DND-41 (cell line): ENCODE measurements at regions not wholly inside any gene's neighbourhood (a gene's known extent, or its start where the extent isn't known, plus 50 kb on each side); places are given as distances from the start of the nearest gene placed in this dataset.

Source experiments
- ATAC-seq: fragments of 200-7000 bp; cut with Tn5 transposase; 3 replicates; pipeline ENCODE4 v1.9.1; 2021; ENCODE audit warnings: low read depth; ENCODE audit not compliant: insufficient read depth
- DNase-seq: peaks from one replicate; pipeline ENCODE4 v3.0.0-alpha.2; 2020
- H2AFZ ChIP-seq: 2 replicates; pipeline ENCODE4 v1.6.0; 2012; ENCODE audit warnings: low read depth, low read length
- H3K27ac ChIP-seq: 2 replicates; pipeline ENCODE4 v1.5.1; 2012; ENCODE audit warnings: low read length, inconsistent platforms
- H3K27me3 ChIP-seq: fragments of 200-600 bp; sonication (generic); 2 replicates; pipeline ENCODE4 v1.6.0; 2012; ENCODE audit warnings: low read length, mild to moderate bottlenecking, inconsistent platforms; ENCODE audit not compliant: insufficient read depth, poor library complexity
- H3K36me3 ChIP-seq: 2 replicates; pipeline ENCODE4 v1.5.1; 2012; ENCODE audit warnings: low read length, inconsistent platforms; ENCODE audit not compliant: insufficient read depth
- H3K4me1 ChIP-seq: 2 replicates; pipeline ENCODE4 v1.5.1; 2012; ENCODE audit warnings: mild to moderate bottlenecking, low read length; ENCODE audit not compliant: insufficient read depth
- H3K4me2 ChIP-seq: 2 replicates; pipeline ENCODE4 v1.6.0; 2012; ENCODE audit warnings: mild to moderate bottlenecking, moderate library complexity, low read length, inconsistent platforms; ENCODE audit not compliant: insufficient read depth
- H3K4me3 ChIP-seq, 2 experiments: fragments of 200-600 bp in 1 of 2; shearing (Covaris generic) in 1 of 2; 2 replicates each; pipeline ENCODE4 v1.5.1; 2012 to 2016; ENCODE audit warnings: inconsistent platforms in 2 of 2, low read length in 2 of 2, mild to moderate bottlenecking in 2 of 2, low read depth in 1 of 2, moderate library complexity in 1 of 2
- H3K79me2 ChIP-seq: 2 replicates; pipeline ENCODE4 v1.6.0; 2012; ENCODE audit warnings: low read length, inconsistent platforms; ENCODE audit not compliant: insufficient read depth
- H3K9ac ChIP-seq: 2 replicates; pipeline ENCODE4 v1.6.0; 2012; ENCODE audit warnings: low read depth, mild to moderate bottlenecking, inconsistent platforms, low read length, moderate library complexity
- H3K9me3 ChIP-seq: 2 replicates; pipeline ENCODE4 v1.5.1; 2012; ENCODE audit warnings: low read length, moderate library complexity, mild to moderate bottlenecking, inconsistent platforms; ENCODE audit not compliant: insufficient read depth, severe bottlenecking
- H4K20me1 ChIP-seq: 2 replicates; pipeline ENCODE4 v1.6.0; 2012; ENCODE audit warnings: low read length; ENCODE audit not compliant: insufficient read depth
- CTCF ChIP-seq: IDR thresholded peaks from 2 replicates; pipeline ENCODE4 v1.5.1; 2012; ENCODE audit warnings: borderline replicate concordance, low read length, moderate library complexity, mild to moderate bottlenecking; ENCODE audit not compliant: poor library complexity, severe bottlenecking; ENCODE audit errors: extremely low read depth
- EZH2 ChIP-seq: IDR thresholded peaks from 3 replicates; pipeline ENCODE4 v1.6.1; 2012; ENCODE audit warnings: borderline replicate concordance, low read depth, mild to moderate bottlenecking, moderate library complexity, low read length, inconsistent platforms; ENCODE audit not compliant: severe bottlenecking

- DNase-seq, result no peak
- no peaks in the 10 kb centered on the region for H3K36me3 ChIP-seq
- H3K9me3 ChIP-seq, result peaks cover 9% of the 10 kb centered on the region
- TF ChIP-seq CTCF, result no peak
- TF ChIP-seq EZH2, result no peak
- no peak overlapping the region for H3K4me2 ChIP-seq
- H3K4me3 ChIP-seq, result no peak overlapping the region
- no peaks in the 10 kb centered on the region for H4K20me1 ChIP-seq
- no peak for ATAC-seq
- no peak overlapping the region for H3K27ac ChIP-seq
- H3K4me1 ChIP-seq, result peaks cover 41% of the 10 kb centered on the region
- H3K79me2 ChIP-seq, result no peaks in the 10 kb centered on the region
- no peaks in the 10 kb centered on the region for H3K27me3 ChIP-seq
- H3K9ac ChIP-seq, result no peak overlapping the region
- no peak overlapping the region for H2AFZ ChIP-seq
These were observed 176.3 kb upstream of the BCL6 start for GRCh38 chr3:187921391-187922074.

DNA sequence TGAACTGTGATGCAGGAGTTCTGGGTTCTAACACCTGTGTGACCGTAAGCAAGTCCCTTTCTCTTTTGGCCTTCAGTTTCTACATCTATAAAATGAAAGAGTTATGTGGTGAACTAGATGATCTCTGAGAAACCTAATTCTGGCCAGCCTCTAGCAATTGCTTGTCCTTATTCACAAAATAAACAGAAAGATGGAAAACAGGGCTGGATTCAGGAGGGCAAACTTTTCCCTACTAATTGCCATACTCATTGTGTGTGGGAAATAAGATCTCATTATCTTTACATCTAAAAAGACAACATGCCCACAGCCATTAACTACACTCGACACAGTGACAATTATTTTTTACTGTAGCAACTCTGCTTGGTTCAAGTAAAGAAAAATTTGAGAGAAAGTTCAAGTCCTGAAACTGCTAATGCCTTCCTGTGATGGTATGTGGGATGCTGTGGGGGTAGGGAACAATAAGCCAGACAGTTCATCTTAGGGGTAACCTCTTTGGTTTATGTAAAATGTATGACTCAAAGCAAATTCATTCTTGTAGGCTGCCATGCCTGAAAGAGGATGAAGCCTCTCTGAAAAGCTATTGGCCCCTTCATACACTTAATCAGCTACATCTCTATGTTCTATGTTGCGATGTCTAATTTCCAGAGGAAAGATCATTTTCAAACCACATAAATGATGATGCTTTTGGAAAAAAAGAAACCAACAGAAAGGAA lies 177.6 kb upstream of the BCL6 start:
- Histone ChIP-seq H3K9me3 (peaks cover 9% of the 10 kb centered on the region), H3K9ac (no peak overlapping the region), H3K27me3 (no peaks in the 10 kb centered on the region), H4K20me1 (no peaks in the 10 kb centered on the region), H3K4me1 (peaks cover 33% of the 10 kb centered on the region), H3K79me2 (no peaks in the 10 kb centered on the region), H3K36me3 (no peaks in the 10 kb centered on the region), H3K4me2 (no peak overlapping the region), H3K4me3 (no peak overlapping the region), H3K27ac (no peak overlapping the region), H2AFZ (no peak overlapping the region)
- no peak for DNase-seq
- TF ChIP-seq CTCF, result no peak
- TF ChIP-seq EZH2, result no peak
- ATAC-seq, result no peak

GRCh38 chr3:187924651-187925050 lies 179.4 kb upstream of the BCL6 start:
- TF ChIP-seq EZH2 (no peak), CTCF (no peak)
- Histone ChIP-seq H3K4me1 (peaks cover 15% of the 10 kb centered on the region), H3K79me2 (no peaks in the 10 kb centered on the region)

More at GRCh38 chr3:187924651-187925050, 179.4 kb upstream of the BCL6 start:
- H3K9ac ChIP-seq, result no peak overlapping the region
- H3K27me3 ChIP-seq, result no peaks in the 10 kb centered on the region
- DNase-seq, result no peak
- no peak overlapping the region for H3K4me2 ChIP-seq
- no peaks in the 10 kb centered on the region for H4K20me1 ChIP-seq
- peaks cover 9% of the 10 kb centered on the region for H3K9me3 ChIP-seq
- no peaks in the 10 kb centered on the region for H3K36me3 ChIP-seq
- H3K27ac ChIP-seq, result no peak overlapping the region
- H2AFZ ChIP-seq, result no peak overlapping the region
- H3K4me3 ChIP-seq, result no peak overlapping the region
- no peak for ATAC-seq
